ENCODE measurements at regions not wholly inside any gene's neighbourhood (a gene's known extent, or its start where the extent isn't known, plus 50 kb on each side); places are given as distances from the start of the nearest gene placed in this dataset.
"Not testable (repeated sequence)": the region's sequence is repeated elsewhere in the genome, so short reads cannot be mapped to it uniquely, and the experiment has no call there.

DNA sequence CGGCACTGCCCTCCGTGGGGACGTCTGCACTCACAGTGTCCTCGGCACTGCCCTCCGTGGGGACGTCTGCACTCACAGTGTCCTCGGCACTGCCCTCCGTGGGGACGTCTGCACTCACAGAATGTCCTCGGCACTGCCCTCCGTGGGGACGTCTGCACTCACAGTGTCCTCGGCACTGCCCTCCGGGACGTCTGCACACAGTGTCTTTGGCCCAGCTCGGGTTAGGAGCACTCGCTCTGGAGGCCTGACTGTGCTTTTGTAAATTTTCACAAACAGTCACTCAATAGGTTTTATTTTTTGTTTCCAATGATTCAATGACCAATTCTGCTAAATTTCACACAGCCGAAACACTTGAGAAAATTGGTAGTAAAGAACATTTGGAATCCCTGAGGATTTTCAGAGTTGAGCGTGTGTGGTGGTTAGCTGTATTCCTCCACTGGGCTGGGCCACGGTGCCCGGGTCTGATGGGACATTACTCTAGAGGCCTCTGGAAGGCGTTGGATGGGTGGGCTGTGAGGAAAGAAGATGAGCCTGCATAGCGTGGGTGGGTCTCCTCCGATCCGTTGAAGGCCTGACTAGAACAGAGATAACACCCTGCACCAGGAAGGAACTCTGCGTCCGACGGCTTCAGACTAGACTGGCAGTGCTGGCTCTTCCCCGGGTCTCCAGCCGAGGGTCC is 134.8 kb downstream of the RTP5 start:
- DNase-seq (ENCODE audit: low read depth, low spot score): no peak

DNA sequence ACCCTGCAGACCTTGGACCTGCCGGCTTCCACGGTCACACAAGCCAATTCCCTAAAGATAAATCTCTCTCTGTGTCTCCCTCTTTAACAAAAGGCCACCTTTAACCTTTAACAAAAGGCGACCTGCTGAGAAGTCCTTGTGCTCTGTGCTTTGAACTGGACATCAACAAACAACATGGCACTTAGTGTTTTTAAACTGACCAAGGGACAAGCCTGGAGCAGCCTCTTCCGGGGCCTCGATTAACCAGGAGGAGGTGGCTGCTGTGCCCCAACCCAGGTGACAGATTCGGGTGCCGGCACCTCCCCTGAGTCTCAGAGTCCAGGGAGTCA is 135.3 kb downstream of the RTP5 start:
- no peak for DNase-seq (ENCODE audit: low read depth, low spot score)

DNA sequence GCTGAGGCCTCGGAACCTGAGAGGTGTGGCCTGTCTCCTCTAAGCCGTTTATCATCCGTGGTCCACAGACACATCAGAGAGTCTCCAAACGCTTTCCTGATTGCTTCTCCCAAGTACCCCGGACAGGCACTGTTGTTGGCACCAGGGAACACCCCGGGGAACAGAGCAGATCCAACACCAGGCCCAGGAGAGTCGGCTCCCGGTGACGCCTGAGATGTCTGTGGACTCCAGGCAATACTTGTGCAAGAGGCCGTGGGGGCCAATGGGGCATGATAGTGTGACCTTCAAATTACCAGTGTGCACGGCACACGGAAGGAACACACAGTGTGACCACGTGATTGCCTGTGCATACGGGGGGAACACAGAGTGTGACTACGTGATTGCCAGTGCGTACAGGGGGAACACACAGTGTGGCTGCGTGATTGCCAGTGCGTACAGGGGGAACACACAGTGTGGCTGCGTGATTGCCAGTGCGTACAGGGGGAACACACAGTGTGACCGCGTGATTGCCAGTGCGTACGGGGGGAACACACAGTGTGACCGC is 136.6 kb downstream of the RTP5 start:
- DNase-seq (ENCODE audit: low read depth, low spot score): not testable (repeated sequence)

DNA sequence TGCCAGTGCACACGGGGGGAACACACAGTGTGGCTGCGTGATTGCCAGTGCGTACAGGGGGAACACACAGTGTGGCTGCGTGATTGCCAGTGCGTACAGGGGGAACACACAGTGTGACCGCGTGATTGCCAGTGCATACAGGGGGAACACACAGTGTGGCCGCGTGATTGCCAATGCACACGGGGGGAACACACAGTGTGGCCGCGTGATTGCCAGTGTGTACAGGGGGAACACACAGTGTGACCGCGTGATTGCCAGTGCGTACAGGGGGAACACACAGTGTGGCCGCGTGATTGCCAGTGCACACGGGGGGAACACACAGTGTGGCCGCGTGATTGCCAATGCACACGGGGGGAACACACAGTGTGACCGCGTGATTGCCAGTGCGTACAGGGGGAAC is 139.4 kb downstream of the RTP5 start:
- not testable (repeated sequence) for DNase-seq (ENCODE audit: low read depth, low spot score)

DNA sequence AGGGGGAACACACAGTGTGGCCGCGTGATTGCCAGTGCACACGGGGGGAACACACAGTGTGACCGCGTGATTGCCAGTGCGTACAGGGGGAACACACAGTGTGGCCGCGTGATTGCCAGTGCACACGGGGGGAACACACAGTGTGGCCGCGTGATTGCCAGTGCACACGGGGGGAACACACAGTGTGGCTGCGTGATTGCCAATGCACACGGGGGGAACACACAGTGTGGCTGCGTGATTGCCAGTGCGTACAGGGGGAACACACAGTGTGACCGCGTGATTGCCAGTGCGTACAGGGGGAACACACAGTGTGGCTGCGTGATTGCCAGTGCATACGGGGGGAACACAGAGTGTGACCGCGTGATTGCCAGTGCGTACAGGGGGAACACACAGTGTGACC is 140.3 kb downstream of the RTP5 start:
- not testable (repeated sequence) for DNase-seq (ENCODE audit: low read depth, low spot score)

DNA sequence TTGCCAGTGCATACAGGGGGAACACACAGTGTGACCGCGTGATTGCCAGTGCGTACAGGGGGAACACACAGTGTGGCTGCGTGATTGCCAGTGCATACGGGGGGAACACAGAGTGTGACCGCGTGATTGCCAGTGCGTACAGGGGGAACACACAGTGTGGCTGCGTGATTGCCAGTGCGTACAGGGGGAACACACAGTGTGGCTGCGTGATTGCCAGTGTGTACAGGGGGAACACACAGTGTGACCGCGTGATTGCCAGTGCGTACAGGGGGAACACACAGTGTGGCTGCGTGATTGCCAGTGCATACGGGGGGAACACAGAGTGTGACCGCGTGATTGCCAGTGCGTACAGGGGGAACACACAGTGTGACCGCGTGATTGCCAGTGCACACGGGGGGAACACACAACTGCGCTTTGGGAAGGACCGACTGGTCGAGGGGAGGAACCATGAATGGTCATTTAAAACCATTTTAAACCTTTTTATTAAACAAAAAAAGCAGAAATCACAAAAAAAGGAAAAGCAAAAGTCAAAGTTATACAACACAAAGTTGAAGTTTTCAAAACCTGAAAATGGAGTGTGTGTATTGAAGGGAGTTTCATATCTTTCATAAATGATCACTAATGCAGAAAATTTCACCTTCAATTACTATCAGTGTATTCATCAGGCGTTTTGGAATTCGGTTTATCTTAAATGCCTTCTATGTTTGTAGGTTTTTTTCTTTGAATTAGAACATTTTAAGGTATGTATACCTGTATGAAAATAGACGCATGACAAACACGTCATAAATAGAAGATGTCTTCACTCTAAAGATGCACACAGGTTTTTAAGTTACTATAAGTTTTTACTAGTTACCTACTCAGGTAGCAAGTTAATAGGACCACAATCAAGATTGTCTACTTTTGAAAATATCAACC is 141.0 kb downstream of the RTP5 start:
- DNase-seq (ENCODE audit: low read depth, low spot score): not testable (repeated sequence)

DNA sequence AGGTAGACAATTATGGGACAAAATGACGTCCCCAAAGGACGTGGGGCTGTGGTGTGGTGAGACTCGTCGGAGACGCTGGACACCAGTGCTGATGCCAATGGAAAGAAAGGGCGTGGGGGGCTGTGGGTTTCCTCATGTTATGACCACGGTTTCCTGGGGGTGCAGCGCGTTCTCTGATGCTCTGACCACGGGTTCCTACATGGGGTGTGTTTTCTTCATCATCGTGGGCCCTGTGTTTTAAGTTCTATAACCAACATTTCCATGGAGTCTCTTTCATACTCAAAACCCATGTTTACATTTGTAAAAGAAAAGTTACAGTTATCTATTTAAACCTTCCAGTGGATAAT is 141.6 kb downstream of the RTP5 start:
- no peak for DNase-seq (ENCODE audit: low read depth, low spot score)

DNA sequence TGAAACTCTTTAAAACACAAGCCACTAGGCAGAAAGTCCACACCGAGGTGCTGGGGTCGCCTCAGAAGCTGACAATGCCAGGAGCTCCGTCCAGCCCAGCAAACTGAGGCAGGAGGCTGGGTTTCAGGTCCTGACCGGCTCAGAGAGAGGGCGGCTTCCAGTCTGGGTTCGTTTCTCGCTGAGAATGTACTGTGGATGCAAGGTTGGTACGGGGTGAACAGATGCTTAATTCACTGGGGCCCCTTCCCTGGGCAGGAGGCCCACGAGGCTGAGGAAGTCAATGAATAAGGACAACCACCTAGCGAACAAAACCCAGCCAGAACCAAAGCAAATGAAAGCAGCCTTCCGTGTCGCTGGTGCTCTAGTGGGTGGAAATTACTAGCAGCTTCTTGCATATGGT is 142.0 kb downstream of the RTP5 start:
- no peak for DNase-seq (ENCODE audit: low read depth, low spot score)

DNA sequence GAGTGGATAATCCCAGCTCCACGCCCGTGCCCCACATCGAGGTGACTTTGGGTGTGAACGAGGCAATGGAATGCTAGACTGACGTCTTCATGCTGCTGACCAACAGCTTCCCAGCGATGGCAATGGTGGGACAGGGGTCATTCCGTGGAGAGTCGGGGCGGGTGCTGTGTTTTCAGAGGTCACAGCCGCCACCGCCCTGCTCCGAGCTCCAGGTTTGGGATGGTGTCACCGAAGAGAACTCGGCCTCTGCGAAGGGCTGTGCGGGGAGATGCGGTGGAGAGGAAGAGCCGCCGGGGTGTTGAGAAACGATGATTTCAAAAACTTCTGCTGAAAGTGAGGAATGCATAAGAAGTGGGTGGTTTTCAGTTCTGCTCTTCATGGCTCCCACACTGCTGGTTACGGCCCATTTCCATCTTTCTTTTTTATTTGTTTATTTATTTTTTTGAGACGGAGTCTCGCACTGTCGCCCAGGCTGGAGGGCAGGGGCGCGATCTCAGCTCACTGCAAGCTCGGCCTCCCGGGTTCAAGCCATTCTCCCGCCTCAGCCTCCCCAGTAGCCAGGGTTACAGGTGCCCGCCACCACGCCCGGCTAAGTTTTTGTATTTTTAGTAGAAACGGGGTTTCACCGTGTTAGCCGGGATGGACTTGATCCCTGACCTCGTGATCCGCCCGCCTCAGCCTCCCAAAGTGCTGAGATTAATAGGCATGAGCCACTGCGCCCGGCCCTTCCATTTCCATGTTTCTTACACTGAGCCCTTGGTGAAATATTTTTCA is 142.6 kb downstream of the RTP5 start:
- DNase-seq (ENCODE audit: low read depth, low spot score): no peak

DNA sequence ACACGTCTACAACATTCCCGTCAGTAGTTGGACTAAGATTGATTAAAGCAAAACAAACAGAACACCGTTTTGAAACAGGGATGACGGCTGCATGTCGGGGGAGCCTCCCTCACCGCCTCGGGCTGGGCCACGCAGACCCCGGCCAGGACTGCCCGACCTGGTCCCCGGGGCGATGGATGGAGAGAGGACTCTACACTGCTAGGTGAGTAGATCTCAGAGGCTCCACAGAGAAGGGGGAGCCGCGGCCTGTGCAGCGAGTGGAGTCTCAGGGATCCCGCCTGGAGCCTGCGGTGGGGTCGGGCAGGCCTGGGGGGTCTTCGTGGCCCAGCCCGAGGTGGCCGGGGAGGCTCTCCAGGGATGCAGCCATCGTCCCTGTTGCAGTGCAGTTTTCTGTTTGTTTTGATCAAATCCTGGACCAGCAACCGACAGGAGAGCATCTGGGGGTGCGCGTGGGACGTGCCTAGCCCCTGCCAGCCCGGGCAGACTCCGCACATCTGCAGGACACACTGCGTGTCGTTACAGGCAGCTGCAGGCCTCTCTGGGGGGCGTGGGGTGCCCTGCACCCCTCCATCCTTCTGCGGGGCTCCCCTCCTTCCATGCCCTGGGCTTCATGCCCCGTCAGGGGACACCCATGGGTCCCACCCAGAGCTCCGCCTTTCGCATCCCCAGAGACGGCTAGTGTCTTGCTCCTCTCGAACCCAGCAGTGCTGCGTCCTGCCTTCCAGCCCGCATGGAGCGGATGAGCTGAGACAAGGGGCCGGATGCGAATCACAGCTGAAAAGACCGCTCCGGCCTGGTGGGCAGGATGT is 143.6 kb downstream of the RTP5 start:
- DNase-seq (ENCODE audit: low read depth, low spot score): no peak

DNA sequence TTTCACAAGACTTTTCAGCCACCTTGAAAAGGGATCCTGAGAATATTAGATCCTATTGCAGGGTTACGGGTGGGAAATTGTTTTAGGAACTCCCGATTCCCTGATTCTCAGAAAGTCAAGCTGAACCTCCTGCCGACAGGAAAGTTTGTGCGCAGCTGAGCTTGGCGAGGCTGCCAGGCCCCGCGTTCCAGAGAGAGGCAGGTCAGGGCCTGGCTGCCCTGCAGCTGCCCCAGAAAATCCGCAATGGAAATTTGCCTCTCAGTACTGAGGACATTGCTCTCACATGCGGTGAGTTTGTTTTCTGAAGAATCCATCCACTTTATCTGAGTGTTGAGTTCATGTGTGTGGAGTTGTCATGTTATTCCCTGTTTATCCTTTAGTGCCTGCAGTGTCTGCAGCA is 144.2 kb downstream of the RTP5 start:
- no peak for DNase-seq (ENCODE audit: low read depth, low spot score)

DNA sequence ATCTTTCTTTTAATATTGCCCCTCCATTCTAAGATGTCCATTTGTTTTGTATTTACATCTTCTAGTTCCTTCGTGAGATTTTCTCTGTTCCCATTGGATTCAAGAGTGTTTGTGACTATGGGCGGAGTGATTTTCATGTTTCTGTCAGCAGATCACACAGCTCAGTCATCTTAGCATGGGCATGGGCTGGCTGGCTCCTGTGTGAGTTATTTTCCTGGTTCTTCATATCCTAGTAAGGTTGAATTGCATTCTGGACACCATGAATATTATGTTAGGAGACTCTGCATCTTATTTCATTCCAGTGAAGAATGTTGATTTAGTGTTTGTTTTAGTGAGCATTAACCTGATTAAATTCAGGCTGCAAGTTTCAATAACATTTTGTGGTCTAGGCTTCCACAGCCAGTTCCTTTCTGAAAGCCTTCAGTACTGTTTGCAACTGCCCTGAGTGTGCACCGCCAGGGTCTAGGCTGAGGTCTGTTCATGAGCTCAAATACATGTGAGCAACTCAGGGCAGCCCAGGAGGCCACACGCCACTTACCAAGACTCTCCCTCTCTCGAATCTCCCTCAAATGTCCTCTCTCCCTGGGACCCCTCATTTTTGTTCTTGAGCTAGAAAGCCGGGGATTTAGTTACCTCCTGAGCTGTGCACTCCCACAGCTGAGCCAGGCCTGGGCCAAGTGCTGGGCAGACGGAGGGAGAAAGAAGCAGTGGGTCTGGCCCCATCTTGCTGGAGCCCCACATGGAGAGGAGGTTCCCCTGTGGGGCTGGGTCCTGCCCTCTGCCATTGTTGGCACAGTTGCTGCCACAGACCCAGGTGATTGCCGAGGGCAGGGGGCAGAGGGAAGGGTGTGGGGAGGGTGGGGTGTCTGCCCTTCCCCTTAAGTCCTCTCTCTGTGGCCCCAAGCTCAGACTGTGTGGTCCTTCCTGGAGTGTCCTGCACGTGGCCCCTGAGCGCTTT is 145.9 kb downstream of the RTP5 start:
- DNase-seq (ENCODE audit: low read depth, low spot score): no peak

DNA sequence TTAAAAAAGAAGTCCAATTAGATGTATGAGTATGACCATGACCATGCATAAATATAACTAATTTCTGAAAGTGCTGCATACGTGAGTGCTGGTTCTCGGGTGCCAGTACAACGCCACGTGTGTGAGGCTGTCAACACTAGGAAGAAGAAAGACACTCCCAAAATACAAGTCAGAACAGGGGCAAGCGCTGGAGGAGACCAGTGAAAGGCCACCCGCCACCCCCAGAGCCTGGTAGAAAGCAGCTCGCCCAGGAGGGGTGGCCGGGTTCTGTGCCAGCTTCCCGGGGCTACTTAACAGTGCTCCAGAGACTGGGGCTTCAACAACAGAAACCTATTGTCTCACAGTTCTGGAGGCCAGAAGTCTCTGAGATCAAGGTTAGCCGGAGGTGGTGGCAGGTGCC is 147.6 kb downstream of the RTP5 start:
- no peak for DNase-seq (ENCODE audit: low read depth, low spot score)

DNA sequence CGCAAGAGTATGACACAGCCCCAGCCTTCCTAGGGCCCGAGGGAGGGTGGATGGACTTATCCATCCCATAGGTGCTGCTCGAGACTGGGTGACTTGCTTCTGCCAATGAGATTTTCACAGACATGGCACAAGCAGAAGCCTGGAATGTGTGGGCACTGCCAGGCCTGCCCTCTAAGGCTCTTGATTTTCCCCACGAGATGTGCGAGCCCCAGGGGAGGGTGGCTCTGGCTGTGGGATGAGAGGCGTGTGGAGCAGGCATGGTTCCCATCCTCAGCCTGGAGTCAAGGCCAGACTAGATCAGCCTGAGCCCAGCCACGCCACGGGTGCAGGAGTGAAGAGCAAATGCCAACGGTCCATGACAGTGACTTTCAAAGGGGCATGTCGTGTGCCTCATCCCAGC is 148.9 kb downstream of the RTP5 start:
- not testable (repeated sequence) for DNase-seq (ENCODE audit: low read depth, low spot score)

DNA sequence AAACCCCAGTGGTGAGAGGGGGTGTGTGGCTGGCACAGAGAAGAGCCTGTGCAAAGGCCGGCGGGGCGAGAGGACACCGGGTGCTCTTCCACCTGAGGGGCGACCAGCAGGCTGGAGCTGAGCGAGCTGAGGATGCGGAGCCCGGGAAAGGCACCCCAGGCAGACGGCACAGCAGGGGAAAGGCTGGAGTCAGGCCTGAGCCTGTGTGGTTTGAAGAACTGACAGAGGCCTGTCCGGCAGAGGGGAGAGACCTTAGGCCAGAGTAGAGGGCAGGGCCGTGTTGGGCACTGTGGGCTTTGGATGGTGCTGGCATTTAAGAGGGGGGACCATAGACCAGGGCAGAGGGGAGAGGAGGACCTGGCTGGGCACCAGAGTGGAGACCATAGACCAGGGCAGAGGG is 149.8 kb downstream of the RTP5 start:
- no peak for DNase-seq (ENCODE audit: low read depth, low spot score)

DNA sequence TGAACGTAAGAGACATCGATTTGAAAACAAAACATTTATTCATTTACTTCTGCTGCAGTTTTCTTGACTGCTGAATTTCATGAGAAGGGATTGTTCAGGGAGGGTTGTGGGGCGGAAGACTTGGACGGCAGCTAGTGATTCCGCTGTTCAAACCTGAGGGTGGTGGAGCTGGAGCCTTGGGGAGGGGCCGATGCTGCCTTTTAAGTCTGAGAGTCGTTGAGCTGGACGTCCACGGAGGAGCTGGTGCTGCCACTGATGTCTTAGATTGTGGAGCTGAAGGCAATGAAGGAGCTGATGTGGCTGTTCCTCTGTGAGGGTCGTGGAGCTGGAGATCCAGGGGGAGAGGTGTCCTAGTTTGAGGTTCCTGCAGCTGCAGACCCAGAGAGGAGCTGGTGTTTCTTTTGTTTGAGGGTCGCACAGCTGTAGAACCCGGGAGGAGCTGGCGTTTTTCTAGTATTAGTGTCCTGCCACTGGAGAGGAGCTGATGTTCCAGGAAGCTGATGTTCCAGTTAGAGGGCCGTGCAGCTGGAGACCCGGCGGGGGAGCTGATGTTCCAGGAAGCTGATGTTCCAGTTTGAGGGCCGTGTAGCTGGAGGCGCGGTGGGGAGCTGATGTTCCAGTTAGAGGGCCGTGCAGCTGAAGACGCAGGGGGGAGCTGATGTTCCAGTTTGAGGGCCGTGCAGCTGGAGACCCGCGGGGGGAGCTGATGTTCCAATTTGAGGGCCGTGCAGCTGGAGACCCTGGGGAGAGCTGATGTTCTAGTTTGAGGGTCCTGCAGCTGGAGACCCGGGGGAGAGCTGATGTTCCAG is 150.9 kb downstream of the RTP5 start:
- no peak for DNase-seq (ENCODE audit: low read depth, low spot score)

DNA sequence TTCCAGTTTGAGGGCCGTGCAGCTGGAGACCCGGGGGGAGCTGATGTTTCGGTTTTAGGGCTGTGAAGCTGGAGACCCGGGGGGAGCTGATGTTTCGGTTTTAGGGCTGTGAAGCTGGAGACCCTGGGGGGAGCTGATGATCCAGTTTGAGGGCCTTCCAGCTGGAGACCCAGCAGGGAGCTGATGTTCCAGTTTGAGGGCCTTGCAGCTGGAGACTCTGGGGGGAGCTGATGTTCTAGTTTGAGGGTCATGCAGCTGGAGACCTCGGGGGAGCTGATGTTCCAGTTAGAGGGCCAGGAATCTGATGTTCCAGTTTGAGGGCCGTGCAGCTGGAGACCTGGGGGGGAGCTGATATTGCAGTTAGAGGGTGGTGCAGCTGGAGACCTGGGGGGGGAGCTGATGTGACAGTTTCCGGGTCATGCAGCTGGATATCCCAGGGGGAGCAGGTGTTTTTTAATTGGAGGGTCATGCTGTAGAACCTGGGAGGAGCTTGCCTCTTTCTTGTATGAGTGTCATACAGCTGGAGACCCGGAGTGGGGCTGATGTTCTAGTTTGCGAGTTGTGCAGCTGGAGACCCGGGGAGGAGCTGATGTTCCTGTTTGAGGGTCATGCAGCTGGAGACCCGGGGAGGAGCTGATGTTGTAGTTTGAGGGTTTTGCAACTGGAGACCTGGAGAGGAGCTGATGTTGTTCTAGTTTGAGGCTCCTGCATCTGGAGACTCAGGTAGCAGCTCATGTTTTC is 153.2 kb downstream of the RTP5 start:
- no peak for DNase-seq (ENCODE audit: low read depth, low spot score)

DNA sequence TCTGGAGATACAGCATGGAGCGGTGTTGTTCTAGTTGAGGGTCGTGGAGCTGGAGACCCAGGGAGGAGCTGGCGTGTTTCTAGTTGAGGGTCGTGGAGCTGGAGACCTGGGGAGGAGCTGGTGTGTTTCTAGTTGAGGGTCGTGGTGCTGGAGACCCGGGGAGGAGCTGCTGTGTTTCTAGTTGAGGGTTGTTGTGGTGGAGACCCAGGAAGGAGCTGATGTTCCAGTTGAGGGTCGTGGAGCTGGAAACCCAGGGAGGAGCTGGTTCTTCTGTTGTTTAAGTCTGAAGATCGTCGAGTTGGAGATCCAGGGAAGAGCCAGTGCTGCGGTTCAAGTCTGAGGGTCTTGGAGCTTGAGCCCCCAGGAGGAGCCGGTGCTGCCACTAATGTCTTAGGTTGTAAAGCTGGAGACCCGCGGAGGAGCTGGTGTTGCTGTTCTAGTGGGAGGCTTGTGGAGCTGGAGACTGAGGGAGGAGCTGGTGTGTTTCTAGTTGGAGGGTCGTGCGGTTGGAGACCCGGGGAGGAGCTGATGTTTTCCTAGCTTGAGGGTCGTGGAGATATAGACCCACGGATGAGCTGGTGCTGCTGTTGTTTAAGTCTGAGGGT is 155.3 kb downstream of the RTP5 start:
- no peak for DNase-seq (ENCODE audit: low read depth, low spot score)
